HG03196 (cell line): ENCODE measurements at regions not wholly inside any gene's neighbourhood (a gene's known extent, or its start where the extent isn't known, plus 50 kb on each side); places are given as distances from the start of the nearest gene placed in this dataset.

Experiments
- ATAC-seq: cut with Tn5 transposase; IDR thresholded peaks from one replicate; pipeline ENCODE4 v1.9.1; 2021; ENCODE audit not compliant: unreplicated experiment

DNA sequence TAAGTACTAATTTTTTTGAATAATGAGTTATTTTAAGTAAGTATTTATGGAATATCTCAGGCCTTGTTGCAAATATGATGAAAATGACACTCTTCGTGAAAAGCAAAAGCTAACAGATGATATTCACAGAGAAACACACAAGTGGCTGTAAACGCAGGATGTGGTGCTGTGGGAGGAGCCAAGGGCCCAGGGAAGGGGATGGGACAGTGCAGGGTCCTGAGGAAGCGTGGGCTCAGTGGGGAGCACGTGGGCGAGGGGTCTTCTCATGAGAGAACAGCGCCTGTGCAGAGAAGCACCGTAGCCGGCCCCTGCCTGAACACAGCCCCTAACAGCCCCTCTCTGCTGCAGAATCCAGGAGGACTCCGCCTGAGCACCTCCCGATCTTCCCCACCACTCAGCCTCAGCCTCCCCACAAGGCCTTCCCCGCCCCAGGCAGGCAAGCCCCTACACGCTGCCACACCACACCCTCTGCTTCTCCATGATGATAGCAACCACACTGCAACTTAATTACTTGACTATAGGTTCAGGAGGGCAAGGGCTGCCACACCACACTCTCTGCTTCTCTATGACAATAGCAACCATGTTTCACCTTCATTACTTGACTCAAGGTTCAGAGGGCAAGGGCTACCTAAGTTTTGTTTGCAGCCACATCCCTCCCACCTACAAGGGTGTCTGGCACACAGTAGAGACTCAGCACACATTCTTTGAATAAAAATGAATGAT, 152.6 kb upstream of the RNF32 start:
- ATAC-seq = no peak

DNA sequence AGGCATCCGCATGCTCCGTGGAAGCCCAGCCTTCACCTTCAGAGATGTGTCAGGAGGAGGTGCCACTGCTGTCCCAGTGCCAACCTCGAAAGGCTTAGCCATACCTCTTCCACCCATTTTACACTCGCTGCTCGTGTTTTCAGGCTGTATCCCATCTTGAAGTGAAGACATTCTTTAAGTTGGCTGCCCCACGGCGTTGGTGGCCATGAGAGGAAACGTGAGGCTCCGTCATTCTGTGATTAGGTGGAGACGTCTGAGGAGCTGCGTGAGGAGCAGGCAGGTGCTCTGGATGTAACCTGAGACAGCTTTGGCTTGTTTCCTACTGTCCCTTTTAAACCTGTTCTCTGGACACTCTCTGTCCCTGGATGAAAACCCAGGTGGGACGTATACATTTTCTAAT, 159.9 kb upstream of the RNF32 start:
- no peak for ATAC-seq

DNA sequence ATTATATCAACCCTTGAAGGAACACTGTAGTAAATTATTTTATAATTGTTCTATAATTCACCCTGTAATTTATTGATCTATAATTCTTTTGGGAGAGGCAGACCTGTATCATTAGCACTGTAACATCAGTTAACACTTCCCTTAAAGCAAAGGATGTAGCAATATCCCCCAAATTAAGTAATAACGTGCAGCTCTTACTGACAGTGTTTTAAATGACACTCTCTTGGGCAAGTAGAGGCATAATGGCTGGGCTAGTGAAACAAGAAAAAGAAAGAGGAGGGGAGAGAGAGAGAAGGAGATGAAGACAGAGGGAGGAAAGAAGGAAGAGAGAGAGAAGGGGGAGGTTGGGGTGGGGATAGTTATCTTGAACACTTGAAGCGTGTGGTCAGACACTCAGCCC, 161.0 kb upstream of the RNF32 start:
- no peak for ATAC-seq

DNA sequence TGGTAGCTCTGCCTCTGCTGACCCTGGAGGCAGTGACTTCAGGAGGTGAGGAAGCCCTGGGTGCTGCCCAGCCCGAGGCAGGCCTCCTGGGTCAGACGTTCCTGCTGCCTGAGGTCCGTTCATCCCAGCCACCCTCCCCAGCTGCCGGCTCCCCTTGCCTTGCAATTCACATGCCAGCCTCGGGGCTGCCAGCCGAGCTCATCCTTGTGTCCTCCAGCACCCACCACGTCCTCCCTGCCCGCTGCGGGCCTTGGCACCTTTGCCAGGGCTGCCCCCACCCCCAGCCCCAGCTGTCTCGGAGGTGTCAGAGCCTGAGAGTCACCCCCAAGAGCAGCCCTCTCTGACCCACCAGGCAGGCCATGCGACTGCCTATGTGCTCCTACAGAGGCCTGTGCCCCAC, 162.1 kb upstream of the RNF32 start:
- no peak for ATAC-seq

DNA sequence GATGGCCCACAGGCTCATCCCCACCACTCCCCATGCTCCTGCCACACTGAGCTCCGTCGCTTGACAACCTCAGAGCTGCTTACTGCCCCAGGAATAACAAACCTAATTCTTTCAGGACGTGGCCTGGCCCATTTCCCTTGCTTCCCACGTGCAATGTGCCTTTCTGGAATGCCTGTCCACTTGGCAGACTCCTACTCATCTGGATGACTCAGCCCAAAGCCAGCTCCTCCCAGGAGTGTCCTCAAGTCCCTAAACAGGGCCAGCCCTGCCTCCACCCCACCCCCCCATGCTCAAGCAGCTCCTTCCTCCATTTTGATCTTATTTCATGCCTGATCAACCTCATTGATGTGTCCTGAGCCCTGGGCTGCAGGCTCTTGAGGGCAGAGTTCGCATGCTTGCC, 164.9 kb upstream of the RNF32 start:
- ATAC-seq = no peak

DNA sequence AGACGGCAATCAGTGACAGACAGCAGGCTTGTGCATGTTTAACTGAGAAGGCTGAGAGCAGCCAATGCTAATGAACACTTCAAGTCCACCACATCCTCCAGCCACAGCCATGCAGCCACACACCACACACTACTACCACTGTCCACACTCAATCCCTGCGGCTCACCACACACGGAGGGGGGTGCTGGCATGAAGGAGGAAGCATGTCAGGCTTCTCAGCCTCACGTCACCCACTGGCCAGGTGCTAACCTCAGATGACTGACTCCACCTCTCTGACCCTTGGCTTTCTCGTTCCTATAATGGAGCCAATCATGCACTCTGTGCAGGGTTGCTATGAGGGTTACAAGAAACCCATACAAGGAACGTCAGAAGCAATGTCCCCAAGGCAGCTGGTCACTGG, 165.4 kb upstream of the RNF32 start:
- no peak for ATAC-seq

DNA sequence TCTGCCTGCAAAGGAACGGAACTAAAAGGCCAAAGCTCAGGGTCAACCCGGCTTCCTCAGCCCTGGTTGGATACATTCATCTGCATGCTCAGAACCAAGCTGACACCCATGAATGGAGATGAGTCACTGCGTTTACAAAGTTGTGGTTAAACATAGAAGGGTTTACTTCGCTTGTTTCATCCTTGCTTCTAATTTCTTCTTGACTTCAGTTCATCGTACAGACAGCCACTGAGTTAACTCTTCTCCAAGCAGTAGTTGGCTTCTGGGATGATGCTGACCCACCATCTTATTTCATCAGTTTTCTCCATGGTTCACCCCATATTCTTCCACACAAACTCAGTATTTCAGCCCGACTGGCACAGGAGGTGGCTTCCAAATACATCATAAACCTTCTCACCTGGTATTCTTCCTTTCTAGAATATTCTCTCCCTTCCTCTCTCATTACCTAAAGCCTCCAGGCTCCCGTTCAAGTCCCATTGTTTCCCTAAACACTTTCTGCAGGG, 166.3 kb upstream of the RNF32 start:
- no peak for ATAC-seq

DNA sequence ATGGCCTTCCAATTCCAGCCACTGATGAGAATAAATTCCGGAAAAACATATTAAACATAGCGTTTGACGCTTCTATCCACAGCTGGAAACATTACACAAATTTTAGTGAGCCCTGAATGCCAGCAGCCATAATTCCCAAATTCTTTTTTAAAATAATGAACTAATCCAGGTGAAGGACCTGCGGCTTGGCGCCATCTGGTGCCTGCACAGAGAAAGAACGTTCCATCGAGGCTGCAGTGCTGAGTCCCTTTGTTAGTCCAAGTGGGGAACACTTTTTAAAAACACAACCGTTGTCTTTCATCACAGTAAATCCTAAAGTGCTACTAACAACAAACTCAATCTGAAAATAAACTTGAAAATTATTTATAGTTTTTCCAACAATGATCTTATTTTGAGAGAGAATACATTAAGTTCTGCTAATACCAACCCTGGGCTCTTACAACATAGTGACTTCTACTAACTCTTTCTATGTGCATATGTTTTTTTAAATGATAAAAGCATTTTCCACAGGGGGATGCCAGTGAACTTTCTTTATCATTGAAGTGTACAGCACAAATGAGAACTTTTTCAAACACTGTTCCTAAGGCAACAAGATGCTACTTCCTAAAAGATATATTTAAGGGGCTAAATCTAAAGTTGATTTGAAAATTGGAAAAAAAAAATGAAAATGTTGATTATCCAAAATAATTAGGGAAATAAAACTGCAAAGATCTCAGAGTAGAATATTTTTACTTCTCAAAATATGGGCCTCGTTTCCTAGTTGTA, 166.9 kb upstream of the RNF32 start:
- no peak for ATAC-seq

DNA sequence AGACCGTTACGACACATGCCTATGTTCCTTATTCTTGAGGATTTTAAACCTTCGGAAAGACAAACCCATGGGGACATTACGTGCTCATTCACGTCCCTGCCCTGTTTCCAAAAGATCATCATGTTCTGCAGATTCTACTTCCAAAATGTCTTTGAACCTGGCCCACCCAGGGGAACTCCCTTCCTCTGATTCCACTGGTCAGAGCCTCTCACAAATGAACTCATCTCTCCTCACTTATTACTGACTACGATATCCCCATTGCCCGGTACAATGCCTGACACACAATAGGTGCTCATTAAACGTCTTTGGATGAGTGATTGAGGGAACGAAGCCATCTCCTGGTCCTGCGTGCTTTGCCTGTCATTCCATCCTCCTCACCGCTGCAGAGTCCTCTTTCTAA, 168.3 kb upstream of the RNF32 start:
- no peak for ATAC-seq

DNA sequence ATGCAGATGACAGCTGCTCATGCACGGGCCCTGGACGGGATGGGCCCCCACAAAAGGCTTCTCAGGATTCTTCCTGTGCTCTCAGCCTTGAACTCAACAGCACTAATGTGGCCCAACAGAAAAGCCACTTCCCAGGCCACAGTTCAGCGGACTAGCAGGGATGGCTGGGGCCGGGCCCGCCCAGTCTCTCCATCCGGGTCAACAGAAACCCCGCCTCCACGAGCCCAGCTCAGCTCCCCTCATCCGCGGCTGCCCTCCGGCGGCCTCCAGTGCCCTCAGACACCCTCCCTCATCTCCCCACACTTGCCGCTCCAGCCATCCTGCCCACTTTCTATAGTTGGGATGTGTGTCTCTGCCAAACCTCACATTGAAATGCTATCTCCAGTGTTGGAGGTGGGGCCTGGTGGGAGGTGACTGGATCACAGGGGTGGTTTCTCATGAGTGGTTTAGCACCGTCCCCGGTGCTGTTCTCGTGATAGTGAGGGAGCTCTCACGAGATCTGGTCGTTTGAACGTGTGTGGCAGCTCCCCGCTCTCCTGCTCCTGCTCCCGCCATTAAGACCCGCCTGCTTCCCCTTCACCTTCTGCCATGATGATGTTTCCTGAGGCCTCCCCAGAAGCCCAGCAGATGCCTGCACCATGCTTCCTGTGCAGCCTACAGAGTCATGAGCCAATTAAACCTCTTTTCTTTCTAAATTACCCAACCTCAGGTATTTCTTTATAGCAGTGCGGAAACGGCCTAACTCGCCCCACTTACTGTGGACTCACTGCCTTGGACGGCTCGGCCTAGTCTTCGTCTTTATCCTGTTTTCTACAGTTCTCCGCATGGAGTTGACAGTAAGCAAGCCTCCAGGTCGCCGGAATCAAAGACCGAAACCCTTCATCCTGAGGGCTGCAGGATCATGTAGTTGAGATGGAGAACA, 169.9 kb upstream of the RNF32 start:
- no peak for ATAC-seq

DNA sequence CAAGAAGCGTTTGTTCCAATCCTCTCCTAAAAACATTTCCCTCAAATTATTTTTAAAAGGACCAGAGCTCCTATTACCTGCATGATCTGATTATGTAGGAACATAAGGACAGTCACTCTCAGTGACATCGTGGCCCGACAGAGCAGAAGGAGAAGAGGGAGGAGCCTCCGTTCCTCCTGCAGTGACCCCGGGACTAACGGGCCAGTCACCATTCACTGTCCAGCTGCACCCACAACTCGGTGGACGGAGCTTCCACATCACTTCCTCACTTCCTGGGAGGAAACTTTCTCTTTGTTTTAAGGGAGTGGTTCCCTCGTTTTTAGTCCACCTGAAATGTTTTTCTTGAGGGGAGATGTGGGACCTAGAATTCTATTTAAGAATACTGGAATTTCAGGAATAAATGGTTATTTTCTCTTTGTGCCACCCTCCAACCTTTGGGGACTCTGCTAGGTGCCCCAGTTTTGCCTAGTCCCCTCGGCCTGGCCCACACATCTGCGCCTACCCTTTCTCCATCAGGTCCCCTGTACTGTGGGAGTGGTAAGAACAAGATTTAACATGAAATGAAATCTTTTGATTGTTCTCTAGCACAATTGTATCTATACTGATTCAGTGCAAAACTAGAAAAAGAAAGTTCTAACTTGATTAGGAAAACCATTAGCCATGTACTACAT, 173.5 kb upstream of the RNF32 start:
- ATAC-seq = no peak

DNA sequence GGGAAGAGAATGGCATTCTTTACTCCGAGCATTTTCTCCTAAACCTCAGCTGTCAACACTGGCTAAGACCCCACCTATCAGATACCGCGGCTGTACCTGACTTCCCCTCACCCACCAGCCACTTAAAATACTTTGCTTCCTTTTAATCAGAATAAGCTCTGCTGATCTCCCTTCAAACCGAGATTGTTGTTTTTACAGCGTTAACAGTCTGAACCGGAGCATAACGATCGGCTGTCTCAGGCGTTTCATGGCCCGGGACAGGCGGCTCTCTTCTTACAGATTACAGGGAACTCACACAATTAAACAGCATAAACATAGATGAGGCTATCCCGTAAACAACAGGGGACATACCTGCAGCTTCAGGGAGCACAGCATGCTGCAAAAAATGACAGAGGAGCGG, 174.3 kb upstream of the RNF32 start:
- no peak for ATAC-seq

DNA sequence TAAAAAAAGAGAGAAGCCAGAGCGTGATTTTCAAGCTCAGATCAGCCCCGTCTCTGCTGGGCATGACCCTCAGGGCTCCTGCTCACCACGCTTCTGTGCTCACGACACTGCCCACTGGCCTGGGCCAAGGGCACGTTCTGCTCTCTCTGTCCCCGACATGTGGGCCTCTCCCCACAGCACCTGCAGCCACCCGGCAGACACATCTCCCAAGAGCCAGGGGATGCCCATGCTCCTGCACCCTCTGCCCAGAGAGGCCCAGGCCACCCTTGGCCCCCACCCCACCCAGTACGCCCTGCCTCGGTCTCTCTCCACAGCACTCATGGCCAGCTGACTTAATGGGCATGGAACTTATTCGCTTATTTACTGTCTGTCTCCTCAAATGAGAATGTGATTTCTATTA, 175.4 kb upstream of the RNF32 start:
- ATAC-seq = no peak

DNA sequence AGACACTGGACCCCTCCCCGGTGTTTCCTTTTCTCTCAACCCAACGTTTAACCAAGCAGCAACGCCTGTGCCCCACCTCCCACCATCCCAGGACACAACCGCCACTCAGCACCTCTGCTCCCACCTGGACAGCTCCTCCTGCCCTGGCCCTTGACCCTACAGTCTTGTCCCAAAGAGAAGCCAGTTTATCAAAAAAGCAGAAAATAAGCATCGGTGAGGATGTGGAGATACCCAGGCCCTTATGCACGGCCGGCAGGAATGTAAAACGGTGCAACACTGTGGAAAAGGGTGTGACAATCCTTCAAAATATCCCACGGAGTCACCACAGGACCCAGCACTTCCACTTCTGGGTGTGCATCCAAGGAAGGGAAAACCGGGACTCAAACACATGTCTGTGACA, 176.2 kb upstream of the RNF32 start:
- no peak for ATAC-seq

DNA sequence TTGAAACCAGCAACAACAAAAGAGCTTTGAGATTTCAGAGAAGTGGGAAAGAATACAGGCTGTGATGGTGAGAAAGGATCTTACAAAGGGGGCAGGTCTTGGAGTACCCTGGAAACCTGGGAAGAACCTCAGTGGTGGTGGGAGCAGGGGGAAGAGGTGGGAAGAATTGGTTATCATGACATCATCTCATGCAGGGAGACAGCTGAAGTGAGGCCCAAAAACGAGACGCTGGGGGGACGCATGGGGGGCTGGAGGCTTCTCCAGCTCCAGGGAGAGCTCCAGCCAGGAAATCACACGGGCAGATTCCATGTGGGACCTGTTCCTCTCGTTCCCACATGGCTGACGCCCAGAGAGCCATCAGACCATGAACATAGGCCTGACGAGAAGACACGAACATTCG, 177.3 kb upstream of the RNF32 start:
- no peak for ATAC-seq

DNA sequence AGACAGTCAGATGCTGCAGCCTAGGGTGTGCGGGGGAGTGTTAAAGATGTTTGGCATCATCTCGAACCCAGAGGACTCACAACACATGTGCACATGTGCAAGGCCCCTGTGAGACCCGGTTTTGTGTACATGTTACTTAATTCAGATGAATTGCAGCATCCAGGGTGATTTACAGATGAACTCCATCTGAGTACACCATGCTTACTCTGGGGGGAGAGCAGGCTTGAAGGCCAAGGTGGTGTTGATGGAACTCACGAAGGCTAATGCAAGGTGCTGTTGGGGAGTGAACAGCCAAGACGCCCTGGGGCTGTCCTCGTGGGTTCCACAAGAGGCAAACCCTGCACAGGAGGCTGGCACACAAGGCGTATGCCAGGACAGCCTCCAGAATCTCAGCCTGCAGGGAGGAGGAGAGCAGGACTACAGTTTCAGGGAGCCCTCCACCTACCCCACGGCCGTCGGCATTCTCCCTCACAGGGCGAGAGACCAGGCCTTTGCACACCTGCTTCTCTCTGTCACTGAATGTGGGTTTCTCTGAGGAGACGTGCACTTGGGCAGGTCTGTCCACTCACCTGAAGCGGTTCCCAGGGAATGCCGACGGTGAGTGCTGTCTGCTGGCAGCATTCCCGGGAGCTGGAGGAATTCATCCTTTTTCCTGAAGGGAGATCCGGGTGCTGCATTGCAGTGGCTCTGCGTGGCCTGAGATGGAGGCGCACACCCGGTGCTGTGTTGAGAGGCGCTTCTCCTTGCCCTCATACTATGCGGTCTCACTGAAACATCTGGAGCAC, 178.5 kb upstream of the RNF32 start:
- no peak for ATAC-seq

DNA sequence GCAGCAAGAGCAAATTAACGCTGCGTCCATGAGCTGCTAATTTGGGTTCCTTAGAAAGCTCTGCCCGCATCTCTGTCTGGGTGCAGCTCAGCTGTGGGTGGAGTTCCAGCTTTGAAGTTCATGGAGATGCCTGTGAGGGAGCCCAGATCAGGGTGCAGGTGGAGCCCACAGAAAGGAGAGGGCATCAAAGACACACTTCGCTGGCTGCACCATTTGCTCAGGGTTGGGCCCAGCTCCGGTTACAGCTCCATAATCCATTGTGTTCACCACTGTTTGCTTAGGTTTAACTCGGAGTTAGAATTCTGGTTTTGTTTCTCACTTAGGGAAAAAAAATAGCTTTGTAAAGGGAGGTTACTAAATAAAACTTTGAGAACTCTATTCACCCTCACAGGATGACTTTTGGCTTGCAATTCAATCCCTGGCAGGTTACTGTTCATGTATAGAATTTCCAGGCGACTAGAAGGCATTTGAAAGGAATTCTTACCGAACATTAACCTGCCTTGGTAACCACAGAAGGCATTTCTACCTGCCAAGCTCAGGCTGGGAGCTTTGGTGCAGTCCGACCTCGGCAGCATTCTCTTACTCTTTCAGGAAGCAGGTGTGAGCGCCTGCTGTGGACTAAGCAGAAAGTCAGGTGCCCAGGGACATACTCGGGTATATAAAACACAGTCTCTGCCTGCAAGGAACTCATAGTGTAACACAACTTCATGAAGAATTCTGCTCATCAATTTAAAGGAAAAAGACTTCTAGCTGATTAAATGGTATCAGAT, 179.5 kb upstream of the RNF32 start:
- ATAC-seq = no peak

DNA sequence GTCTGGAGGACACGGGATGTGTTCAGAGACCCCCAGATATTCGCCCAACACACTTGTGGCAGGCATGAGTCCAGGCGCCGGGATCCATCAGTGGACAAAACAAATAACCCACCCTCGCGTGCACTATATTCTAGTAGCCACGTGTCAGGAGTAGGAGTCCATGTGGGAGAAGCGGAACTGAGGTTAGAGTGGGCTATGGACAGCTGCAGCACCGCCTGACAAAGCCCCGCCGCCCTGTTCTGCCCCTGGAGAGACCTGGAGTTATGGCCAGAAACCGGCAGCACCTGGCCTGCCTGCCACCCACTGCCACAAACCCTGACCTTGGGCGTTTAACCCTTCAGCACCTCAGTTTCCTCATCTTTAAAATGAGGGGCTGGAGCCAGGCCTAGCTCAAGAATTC, 181.0 kb upstream of the RNF32 start:
- no peak for ATAC-seq

DNA sequence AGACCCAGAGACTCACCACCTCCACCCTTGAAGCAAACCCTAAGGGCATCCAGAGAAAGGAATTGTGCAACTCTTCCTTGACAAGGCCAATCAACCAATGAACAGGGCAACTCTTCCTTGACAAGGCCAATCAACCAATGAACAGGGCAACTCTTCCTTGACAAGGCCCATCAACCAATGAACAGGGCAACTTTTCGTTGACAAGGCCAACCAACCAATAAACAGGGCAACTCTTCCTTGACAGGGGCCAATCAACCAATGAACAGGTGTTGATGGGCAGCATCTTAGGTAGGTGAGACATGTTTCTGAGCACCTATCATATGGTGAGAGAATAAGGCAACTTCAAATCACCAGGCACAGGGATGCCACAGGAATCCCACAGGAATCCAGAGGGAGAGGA, 181.5 kb upstream of the RNF32 start:
- no peak for ATAC-seq
